SU-DHL-6 (cell line): ENCODE measurements at regions not wholly inside any gene's neighbourhood (a gene's known extent, or its start where the extent isn't known, plus 50 kb on each side); places are given as distances from the start of the nearest gene placed in this dataset.

Source experiments
- H2AFZ ChIP-seq: fragments of 200-600 bp; sonication (generic); 2 replicates; pipeline ENCODE4 v1.6.1; 2014; ENCODE audit warnings: low read depth, mild to moderate bottlenecking, moderate library complexity, mixed read lengths, antibody characterized with exemption, low read length; ENCODE audit not compliant: severe bottlenecking
- H3F3A ChIP-seq: fragments of 200-600 bp; shearing (Covaris generic); 2 replicates; pipeline ENCODE4 v1.6.0; 2016; ENCODE audit warnings: antibody characterized with exemption, mild to moderate bottlenecking; ENCODE audit not compliant: insufficient read depth
- H3K27ac ChIP-seq: fragments of 200-600 bp; sonication (generic); 2 replicates; pipeline ENCODE4 v1.5.1; 2016; ENCODE audit warnings: low read depth, mild to moderate bottlenecking, low read length, moderate library complexity, mixed read lengths
- H3K27me3 ChIP-seq: fragments of 200-600 bp; sonication (generic), shearing (Covaris generic); 2 replicates; pipeline ENCODE4 v1.6.0; 2014; ENCODE audit warnings: mild to moderate bottlenecking, low read length
- H3K36me3 ChIP-seq: fragments of 200-600 bp; sonication (generic); 2 replicates; pipeline ENCODE4 v1.6.1; 2014; ENCODE audit warnings: mild to moderate bottlenecking, low read length, mixed read lengths
- H3K4me2 ChIP-seq: fragments of 300-600, 200-600 bp; shearing (Covaris generic), sonication (generic); 2 replicates; pipeline ENCODE4 v1.6.0; 2014; ENCODE audit warnings: low read length, low read depth, mild to moderate bottlenecking; ENCODE audit not compliant: poor library complexity, severe bottlenecking
- H3K4me3 ChIP-seq: fragments of 200-600 bp; sonication (generic); 2 replicates; pipeline ENCODE4 v1.5.1; 2014; ENCODE audit warnings: antibody characterized with exemption, low read length, mild to moderate bottlenecking, mixed read lengths; ENCODE audit not compliant: insufficient read depth, poor library complexity, severe bottlenecking
- H3K79me2 ChIP-seq: fragments of 200-600 bp; sonication (generic); 2 replicates; pipeline ENCODE4 v1.6.1; 2014; ENCODE audit warnings: mild to moderate bottlenecking, low read length, moderate library complexity; ENCODE audit not compliant: insufficient read depth
- H3K9ac ChIP-seq: fragments of 200-600 bp; sonication (generic); 2 replicates; pipeline ENCODE4 v1.7.0; 2014; ENCODE audit warnings: mild to moderate bottlenecking, low read length
- H3K9me2 ChIP-seq: fragments of 200-600 bp; sonication (generic); replicated peaks from 2 replicates; pipeline ENCODE4 v1.6.1; 2014; ENCODE audit warnings: low read length; ENCODE audit not compliant: insufficient read depth
- H3K9me3 ChIP-seq: fragments of 200-600 bp; sonication (generic); 2 replicates; pipeline ENCODE4 v1.6.1; 2014; ENCODE audit warnings: low read length, mixed read lengths; ENCODE audit not compliant: insufficient read depth
- H4K20me1 ChIP-seq: fragments of 200-600 bp; sonication (generic); 2 replicates; pipeline ENCODE4 v1.6.1; 2014; ENCODE audit warnings: low read depth, mild to moderate bottlenecking, antibody characterized with exemption, low read length, moderate library complexity, mixed read lengths
- CTCF ChIP-seq: fragments of 200-600 bp; sonication (generic); IDR thresholded peaks from one replicate; pipeline ENCODE4 v1.5.1; 2017; ENCODE audit warnings: antibody characterized with exemption, mild to moderate bottlenecking, low read length, moderate library complexity; ENCODE audit not compliant: insufficient read depth, poor library complexity, severe bottlenecking
- EZH2phosphoT487 ChIP-seq: fragments of 200-600 bp; sonication (generic), shearing (Covaris generic); conservative IDR thresholded peaks from 2 replicates; pipeline ENCODE4 v1.6.1; 2018; ENCODE audit warnings: mild to moderate bottlenecking, antibody characterized with exemption, low read length, moderate library complexity, mixed read lengths

GRCh38 chr9:3648722-3649246, 123.0 kb upstream of the RFX3 start:
- Histone ChIP-seq H3K9me3 (no peaks in the 10 kb centered on the region), H3K9ac (no peak overlapping the region), H2AFZ (no peak overlapping the region), H3K4me3 (no peak overlapping the region), H3K27me3 (no peaks in the 10 kb centered on the region), H3K79me2 (no peaks in the 10 kb centered on the region), H3K4me2 (no peak overlapping the region), H3F3A (no peaks in the 10 kb centered on the region), H3K36me3 (no peaks in the 10 kb centered on the region), H3K27ac (no peak overlapping the region), H4K20me1 (no peaks in the 10 kb centered on the region), H3K9me2 (no peaks in the 10 kb centered on the region)
- TF ChIP-seq CTCF: no peak
- TF ChIP-seq EZH2phosphoT487: no peak

DNA sequence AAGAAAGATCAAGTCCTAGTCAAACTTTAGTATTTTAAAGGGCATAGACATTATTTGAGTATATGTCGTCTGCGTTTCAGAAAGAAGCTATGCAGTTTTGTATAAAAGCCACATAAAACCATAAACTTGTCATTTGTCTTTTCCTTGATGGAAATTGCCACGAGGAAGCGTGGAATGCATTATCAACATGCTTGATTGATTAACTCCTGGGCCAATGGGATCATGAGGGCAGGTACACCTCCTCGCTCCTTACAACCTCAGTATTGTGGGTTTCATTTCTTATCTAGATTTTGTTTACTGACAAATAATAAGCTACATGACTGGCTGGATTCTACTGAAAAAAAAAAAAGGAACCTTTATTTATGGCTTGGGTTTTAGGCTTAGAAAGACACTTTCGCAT, 122.5 kb upstream of the RFX3 start:
- no peaks in the 10 kb centered on the region for H3K9me3 ChIP-seq
- no peak overlapping the region for H2AFZ ChIP-seq
- no peak overlapping the region for H3K4me2 ChIP-seq
- H3K79me2 ChIP-seq: no peaks in the 10 kb centered on the region
- no peaks in the 10 kb centered on the region for H3K36me3 ChIP-seq
- H3K4me3 ChIP-seq: no peak overlapping the region
- no peaks in the 10 kb centered on the region for H3F3A ChIP-seq
- no peak overlapping the region for H3K9ac ChIP-seq
- TF ChIP-seq EZH2phosphoT487: no peak
- TF ChIP-seq CTCF: no peak
- H4K20me1 ChIP-seq: no peaks in the 10 kb centered on the region
- H3K9me2 ChIP-seq: no peaks in the 10 kb centered on the region
- no peak overlapping the region for H3K27ac ChIP-seq
- no peaks in the 10 kb centered on the region for H3K27me3 ChIP-seq

DNA sequence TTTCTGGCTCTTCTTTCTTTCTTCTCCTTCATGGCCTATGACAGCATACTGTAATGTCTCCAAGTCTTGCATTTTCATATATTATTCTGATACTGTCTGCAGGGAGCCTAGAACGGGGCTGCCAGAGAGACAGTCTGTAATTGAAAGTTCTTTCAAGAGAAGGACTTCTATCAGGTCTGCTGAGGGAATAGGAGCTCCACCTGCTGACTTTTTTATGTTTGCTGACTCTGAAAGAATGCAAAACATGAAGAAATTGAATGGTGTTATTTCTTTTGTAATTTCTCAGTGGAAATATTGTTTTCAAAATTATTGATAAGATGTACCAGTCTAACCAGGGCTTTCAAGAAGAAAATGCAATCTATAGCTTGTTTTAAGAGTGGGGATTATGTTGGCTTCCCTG, 121.9 kb upstream of the RFX3 start:
- TF ChIP-seq EZH2phosphoT487 (no peak), CTCF (peak; percentile 13)
- Histone ChIP-seq H3K4me2 (no peak overlapping the region), H3K36me3 (no peaks in the 10 kb centered on the region), H3K79me2 (no peaks in the 10 kb centered on the region), H3K9me3 (no peaks in the 10 kb centered on the region), H3K4me3 (no peak overlapping the region), H3K9ac (no peak overlapping the region), H2AFZ (no peak overlapping the region), H3K27me3 (no peaks in the 10 kb centered on the region), H3K9me2 (no peaks in the 10 kb centered on the region), H3K27ac (no peak overlapping the region), H4K20me1 (no peaks in the 10 kb centered on the region), H3F3A (no peaks in the 10 kb centered on the region)
